Stimulated activated CD8-positive, alpha-beta memory T cell treated with anti-CD3 and anti-CD28 coated beads, Interleukin-7, amount 100 ng/mL, for 4 hours (primary cell): ENCODE measurements at regions not wholly inside any gene's neighbourhood (a gene's known extent, or its start where the extent isn't known, plus 50 kb on each side); places are given as distances from the start of the nearest gene placed in this dataset.

ENCODE experiments used
- DNase-seq, 2 donors: peaks; one replicate each; pipeline ENCODE4 v3.0.0-alpha.2; 2020; ENCODE audit warnings: low read depth in 2 of 2

GRCh38 chr20:24181151-24181550, 192.6 kb upstream of the GGTLC1 start:
- DNase-seq: no peak

- DNase-seq: no peak
These were observed 180.7 kb upstream of the GGTLC1 start for GRCh38 chr20:24169256-24169655.

- DNase-seq: no peak
These were observed 177.8 kb upstream of the GGTLC1 start for GRCh38 chr20:24166412-24166811.

- no peak for DNase-seq
These were observed 177.5 kb upstream of the GGTLC1 start for GRCh38 chr20:24166123-24166381.

GRCh38 chr20:24165301-24166122, 176.9 kb upstream of the GGTLC1 start:
- no peak for DNase-seq

- DNase-seq: no peak
These were observed 175.8 kb upstream of the GGTLC1 start for GRCh38 chr20:24164360-24164759.

- DNase-seq: no peak
These were observed 174.9 kb upstream of the GGTLC1 start for GRCh38 chr20:24163506-24163905.

- DNase-seq: no peak
These were observed 172.1 kb upstream of the GGTLC1 start for GRCh38 chr20:24160563-24161281.

GRCh38 chr20:24158281-24158680, 169.7 kb upstream of the GGTLC1 start:
- DNase-seq: no peak

GRCh38 chr20:24157213-24157612, 168.6 kb upstream of the GGTLC1 start:
- DNase-seq: peak; percentile 5 to 9

- no peak for DNase-seq
These were observed 164.8 kb upstream of the GGTLC1 start for GRCh38 chr20:24153101-24154040.

GRCh38 chr20:24151621-24152294, 163.2 kb upstream of the GGTLC1 start:
- no peak for DNase-seq

GRCh38 chr20:24150406-24150805, 161.8 kb upstream of the GGTLC1 start:
- no peak for DNase-seq

GRCh38 chr20:24149881-24150307, 161.3 kb upstream of the GGTLC1 start:
- DNase-seq: no peak

GRCh38 chr20:24149175-24149574, 160.6 kb upstream of the GGTLC1 start:
- DNase-seq: no peak

- peak in 1 of 2 donors; percentile 29 for DNase-seq
These were observed 159.8 kb upstream of the GGTLC1 start for GRCh38 chr20:24148372-24148771.

GRCh38 chr20:24147961-24148360, 159.4 kb upstream of the GGTLC1 start:
- DNase-seq: no peak

- DNase-seq: no peak
These were observed 158.9 kb upstream of the GGTLC1 start for GRCh38 chr20:24147479-24147878.

GRCh38 chr20:24146231-24146634, 157.7 kb upstream of the GGTLC1 start:
- no peak for DNase-seq

GRCh38 chr20:24144371-24144770, 155.8 kb upstream of the GGTLC1 start:
- DNase-seq: no peak

- no peak for DNase-seq
These were observed 152.5 kb upstream of the GGTLC1 start for GRCh38 chr20:24141111-24141510.

- no peak for DNase-seq
These were observed 151.3 kb upstream of the GGTLC1 start for GRCh38 chr20:24139846-24140245.
